ENCODE measurements at regions not wholly inside any gene's neighbourhood (a gene's known extent, or its start where the extent isn't known, plus 50 kb on each side); places are given as distances from the start of the nearest gene placed in this dataset.

GRCh38 chr5:2901511-2901910 lies 150.0 kb upstream of the IRX2 start:
- Histone ChIP-seq H3K4me3 (no peak overlapping the region), H3K27ac (no peak overlapping the region), H3K36me3 (no peaks in the 10 kb centered on the region), H3K9me3 (no peaks in the 10 kb centered on the region), H3K4me1 (no peaks in the 10 kb centered on the region), H3K27me3 (no peaks in the 10 kb centered on the region)
- 82 to 84% methylated on average over 10 of the region's 10 CpGs for WGBS, 2 donors
- intact Hi-C loops (cut with DNase I) = no loop called here
- TF ChIP-seq POLR2AphosphoS5 (IDR thresholded peaks at IDR 0.05) (no peak), EP300 (IDR thresholded peaks at IDR 0.05) (no peak), POLR2A (IDR thresholded peaks at IDR 0.05) (no peak), CTCF (IDR thresholded peaks at IDR 0.05) (no peak)
- DNase-seq = no peak

- DNase-seq = no peak
Measured at GRCh38 chr5:2901096-2901495, 149.6 kb upstream of the IRX2 start.

GRCh38 chr5:2900360-2900759 lies 148.9 kb upstream of the IRX2 start:
- H3K4me3 ChIP-seq = no peak overlapping the region
- no peaks in the 10 kb centered on the region for H3K27me3 ChIP-seq
- intact Hi-C loops (cut with DNase I) = no loop called here
- DNase-seq = no peak
- H3K9me3 ChIP-seq = no peaks in the 10 kb centered on the region
- no peaks in the 10 kb centered on the region for H3K4me1 ChIP-seq
- no peak overlapping the region for H3K27ac ChIP-seq
- TF ChIP-seq POLR2AphosphoS5 (IDR thresholded peaks at IDR 0.05) (no peak), POLR2A (IDR thresholded peaks at IDR 0.05) (no peak), CTCF (IDR thresholded peaks at IDR 0.05) (no peak), EP300 (IDR thresholded peaks at IDR 0.05) (no peak)
- H3K36me3 ChIP-seq = no peaks in the 10 kb centered on the region

More at GRCh38 chr5:2901096-2901495, 149.6 kb upstream of the IRX2 start:
- intact Hi-C loops (cut with DNase I) = no loop called here
- Histone ChIP-seq H3K9me3 (no peaks in the 10 kb centered on the region), H3K27ac (no peak overlapping the region), H3K27me3 (no peaks in the 10 kb centered on the region), H3K36me3 (no peaks in the 10 kb centered on the region), H3K4me3 (no peak overlapping the region), H3K4me1 (no peaks in the 10 kb centered on the region)
- WGBS, 2 donors = 79 to 85% methylated on average over 6 of the region's 6 CpGs
- TF ChIP-seq CTCF (IDR thresholded peaks at IDR 0.05) = no peak
- TF ChIP-seq POLR2A (IDR thresholded peaks at IDR 0.05) = no peak
- no peak for TF ChIP-seq EP300 (IDR thresholded peaks at IDR 0.05)
- no peak for TF ChIP-seq POLR2AphosphoS5 (IDR thresholded peaks at IDR 0.05)

- no peak for DNase-seq
- Histone ChIP-seq H3K27me3 (no peaks in the 10 kb centered on the region), H3K36me3 (no peaks in the 10 kb centered on the region), H3K9me3 (no peaks in the 10 kb centered on the region), H3K4me3 (no peak overlapping the region), H3K27ac (no peak overlapping the region), H3K4me1 (no peaks in the 10 kb centered on the region)
- TF ChIP-seq POLR2AphosphoS5 (IDR thresholded peaks at IDR 0.05) = no peak
- TF ChIP-seq POLR2A (IDR thresholded peaks at IDR 0.05) = no peak
- 85 to 90% methylated on average over 9 of the region's 9 CpGs for WGBS, 2 donors
- intact Hi-C loops (cut with DNase I) = no loop called here
Measured at GRCh38 chr5:2899311-2899710, 147.8 kb upstream of the IRX2 start.

- no peak for DNase-seq
- 65 to 77% methylated on average over 5 of the region's 5 CpGs for WGBS, 2 donors
- TF ChIP-seq POLR2AphosphoS5 (IDR thresholded peaks at IDR 0.05) = no peak
- no peak for TF ChIP-seq CTCF (IDR thresholded peaks at IDR 0.05)
- no peak for TF ChIP-seq POLR2A (IDR thresholded peaks at IDR 0.05)
- TF ChIP-seq EP300 (IDR thresholded peaks at IDR 0.05) = no peak
- no peaks in the 10 kb centered on the region for H3K9me3 ChIP-seq
- intact Hi-C loops (cut with DNase I) = no loop called here
- H3K4me1 ChIP-seq = no peaks in the 10 kb centered on the region
- H3K27ac ChIP-seq = no peak overlapping the region
- no peaks in the 10 kb centered on the region for H3K36me3 ChIP-seq
- H3K4me3 ChIP-seq = no peak overlapping the region
- H3K27me3 ChIP-seq = no peaks in the 10 kb centered on the region
Measured at GRCh38 chr5:2898661-2899060, 147.2 kb upstream of the IRX2 start.

All from sigmoid colon (tissue), 6 donors.